ENCODE measurements at regions not wholly inside any gene's neighbourhood (a gene's known extent, or its start where the extent isn't known, plus 50 kb on each side); places are given as distances from the start of the nearest gene placed in this dataset.
"Not testable (repeated sequence)": the region's sequence is repeated elsewhere in the genome, so short reads cannot be mapped to it uniquely, and the experiment has no call there.

DNA sequence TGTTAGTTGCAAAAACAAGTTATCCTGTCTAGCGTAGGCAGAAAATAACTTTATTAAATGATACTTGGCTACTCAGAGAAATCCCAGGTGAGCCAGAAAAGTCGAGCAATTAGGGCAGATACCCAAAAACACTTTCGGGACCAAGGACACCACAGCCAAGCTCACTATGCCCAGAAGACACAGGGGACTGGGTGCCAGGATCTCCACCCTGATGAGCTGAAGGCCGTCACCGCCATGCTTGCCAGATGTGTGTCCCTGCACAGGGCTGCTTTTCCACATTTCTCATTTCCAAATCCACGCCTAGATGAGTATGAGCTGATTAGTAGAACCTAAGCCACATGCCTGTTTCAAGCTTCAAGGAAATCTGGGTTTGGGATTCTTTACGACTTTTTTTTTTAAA, 214.0 kb upstream of the SMLR1 start:
- no peaks in the 10 kb centered on the region for H3K4me1 ChIP-seq (ENCODE audit: low read length)
- TF ChIP-seq, protein P1, sequence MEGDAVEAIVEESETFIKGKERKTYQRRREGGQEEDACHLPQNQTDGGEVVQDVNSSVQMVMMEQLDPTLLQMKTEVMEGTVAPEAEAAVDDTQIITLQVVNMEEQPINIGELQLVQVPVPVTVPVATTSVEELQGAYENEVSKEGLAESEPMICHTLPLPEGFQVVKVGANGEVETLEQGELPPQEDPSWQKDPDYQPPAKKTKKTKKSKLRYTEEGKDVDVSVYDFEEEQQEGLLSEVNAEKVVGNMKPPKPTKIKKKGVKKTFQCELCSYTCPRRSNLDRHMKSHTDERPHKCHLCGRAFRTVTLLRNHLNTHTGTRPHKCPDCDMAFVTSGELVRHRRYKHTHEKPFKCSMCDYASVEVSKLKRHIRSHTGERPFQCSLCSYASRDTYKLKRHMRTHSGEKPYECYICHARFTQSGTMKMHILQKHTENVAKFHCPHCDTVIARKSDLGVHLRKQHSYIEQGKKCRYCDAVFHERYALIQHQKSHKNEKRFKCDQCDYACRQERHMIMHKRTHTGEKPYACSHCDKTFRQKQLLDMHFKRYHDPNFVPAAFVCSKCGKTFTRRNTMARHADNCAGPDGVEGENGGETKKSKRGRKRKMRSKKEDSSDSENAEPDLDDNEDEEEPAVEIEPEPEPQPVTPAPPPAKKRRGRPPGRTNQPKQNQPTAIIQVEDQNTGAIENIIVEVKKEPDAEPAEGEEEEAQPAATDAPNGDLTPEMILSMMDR (IDR thresholded peaks at IDR 0.05; ENCODE audit: low read depth, low read length): no peak
- no peak for TF ChIP-seq EZH2phosphoT487 (IDR thresholded peaks at IDR 0.05; ENCODE audit: low read depth)
- H3K36me3 ChIP-seq (replicated peaks; ENCODE audit: low read depth, low read length): no peaks in the 10 kb centered on the region
- no peak overlapping the region for H3K4me3 ChIP-seq (ENCODE audit: low read length)
- no peak overlapping the region for H3K27ac ChIP-seq (ENCODE audit: low read length)
- no peak overlapping the region for H2AFZ ChIP-seq (ENCODE audit: low read depth, low read length)
- H3K9ac ChIP-seq (ENCODE audit: low read length): no peak overlapping the region
- H3K4me2 ChIP-seq (ENCODE audit: low read length): no peak overlapping the region
- H3K27me3 ChIP-seq (ENCODE audit: low read depth, low read length): no peaks in the 10 kb centered on the region
- H3K79me2 ChIP-seq (ENCODE audit: low read length): no peaks in the 10 kb centered on the region
- no peaks in the 10 kb centered on the region for H4K20me1 ChIP-seq (ENCODE audit: insufficient read depth, low read length)
- no peaks in the 10 kb centered on the region for H3K9me3 ChIP-seq (ENCODE audit: insufficient read depth, low read length)

DNA sequence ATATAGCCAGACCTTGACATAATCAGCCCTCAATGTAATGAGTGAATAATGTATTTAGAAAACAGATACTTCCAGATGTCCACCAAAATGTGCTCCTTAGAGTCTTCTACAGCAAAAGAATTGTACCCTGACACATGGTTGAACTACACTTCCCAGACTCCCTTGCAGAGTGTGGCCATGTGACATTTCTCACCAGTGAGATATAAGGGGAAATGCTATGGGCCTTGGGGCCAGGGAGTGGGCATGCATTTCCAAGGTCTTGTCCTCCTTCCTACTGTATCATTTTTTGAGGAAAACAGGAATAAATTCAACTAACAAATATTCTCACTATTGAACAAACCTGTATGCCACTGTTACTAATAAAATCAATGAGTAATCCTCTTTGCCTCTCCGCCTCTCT, 211.4 kb upstream of the SMLR1 start:
- no peaks in the 10 kb centered on the region for H3K9me3 ChIP-seq (ENCODE audit: insufficient read depth, low read length)
- H3K36me3 ChIP-seq (replicated peaks; ENCODE audit: low read depth, low read length): no peaks in the 10 kb centered on the region
- no peak overlapping the region for H3K27ac ChIP-seq (ENCODE audit: low read length)
- no peak overlapping the region for H3K4me3 ChIP-seq (ENCODE audit: low read length)
- H2AFZ ChIP-seq (ENCODE audit: low read depth, low read length): no peak overlapping the region
- no peaks in the 10 kb centered on the region for H3K79me2 ChIP-seq (ENCODE audit: low read length)
- TF ChIP-seq, protein P1 (IDR thresholded peaks at IDR 0.05; ENCODE audit: low read depth, low read length): no peak
- TF ChIP-seq EZH2phosphoT487 (IDR thresholded peaks at IDR 0.05; ENCODE audit: low read depth): no peak
- no peak overlapping the region for H3K4me2 ChIP-seq (ENCODE audit: low read length)
- no peaks in the 10 kb centered on the region for H3K27me3 ChIP-seq (ENCODE audit: low read depth, low read length)
- no peaks in the 10 kb centered on the region for H4K20me1 ChIP-seq (ENCODE audit: insufficient read depth, low read length)
- 0 out of 2 replicates have a peak, but pooled peaks cover 3% of the 10 kb centered on the region for H3K4me1 ChIP-seq (ENCODE audit: low read length)
- H3K9ac ChIP-seq (ENCODE audit: low read length): no peak overlapping the region

DNA sequence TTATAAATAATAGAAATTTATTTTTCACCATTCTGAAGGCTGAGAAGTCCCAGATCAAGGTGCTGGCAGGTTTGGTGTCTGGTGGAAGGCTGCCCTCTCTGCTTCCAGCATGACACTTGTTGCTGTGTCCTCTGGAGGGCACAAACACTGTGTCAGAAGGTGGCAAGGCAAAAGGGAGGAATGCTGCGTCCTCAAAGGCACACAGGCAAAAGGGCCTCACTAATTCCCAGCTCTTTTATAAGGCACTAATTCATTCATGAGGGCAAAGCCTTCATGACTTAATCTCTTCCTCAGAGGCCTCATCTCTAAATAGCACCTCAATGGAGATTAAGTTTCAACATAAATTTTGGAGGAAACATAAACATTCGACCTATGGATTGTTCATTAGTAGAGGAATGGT, 209.5 kb upstream of the SMLR1 start:
- Histone ChIP-seq H3K36me3 (replicated peaks; ENCODE audit: low read depth, low read length) (no peaks in the 10 kb centered on the region), H3K79me2 (ENCODE audit: low read length) (no peaks in the 10 kb centered on the region), H2AFZ (ENCODE audit: low read depth, low read length) (no peak overlapping the region), H4K20me1 (ENCODE audit: insufficient read depth, low read length) (no peaks in the 10 kb centered on the region), H3K9ac (ENCODE audit: low read length) (no peak overlapping the region), H3K4me1 (ENCODE audit: low read length) (0 out of 2 replicates have a peak, but pooled peaks cover 3% of the 10 kb centered on the region), H3K4me3 (ENCODE audit: low read length) (no peak overlapping the region), H3K9me3 (ENCODE audit: insufficient read depth, low read length) (no peaks in the 10 kb centered on the region), H3K4me2 (ENCODE audit: low read length) (no peak overlapping the region), H3K27me3 (ENCODE audit: low read depth, low read length) (no peaks in the 10 kb centered on the region), H3K27ac (ENCODE audit: low read length) (no peak overlapping the region)
- TF ChIP-seq, protein P1 (IDR thresholded peaks at IDR 0.05; ENCODE audit: low read depth, low read length): no peak
- no peak for TF ChIP-seq EZH2phosphoT487 (IDR thresholded peaks at IDR 0.05; ENCODE audit: low read depth)

DNA sequence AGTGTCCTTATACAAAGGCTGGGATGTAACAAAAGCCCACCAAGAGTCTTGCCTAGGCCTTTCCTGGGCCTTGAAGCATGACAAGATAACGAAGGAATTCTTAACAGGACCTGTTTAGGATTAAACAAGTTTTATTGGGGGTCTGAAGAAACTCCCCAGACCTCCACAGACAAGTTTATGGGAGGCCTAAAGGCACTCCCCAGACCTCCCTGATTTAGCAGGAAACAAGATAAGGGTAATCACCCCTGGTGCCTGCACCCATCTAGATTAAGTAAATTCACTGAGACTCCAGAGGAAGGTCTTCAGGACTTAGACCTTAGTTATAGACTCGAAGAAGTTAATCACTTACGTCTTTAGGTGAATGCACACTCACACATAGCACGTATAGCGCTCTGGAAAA, 208.4 kb upstream of the SMLR1 start:
- H3K79me2 ChIP-seq (ENCODE audit: low read length); H3K4me1 ChIP-seq (ENCODE audit: low read length); H3K4me3 ChIP-seq (ENCODE audit: low read length); H3K27ac ChIP-seq (ENCODE audit: low read length); H3K9ac ChIP-seq (ENCODE audit: low read length); H3K4me2 ChIP-seq (ENCODE audit: low read length); H3K27me3 ChIP-seq (ENCODE audit: low read depth, low read length); H3K36me3 ChIP-seq (replicated peaks; ENCODE audit: low read depth, low read length); H3K9me3 ChIP-seq (ENCODE audit: insufficient read depth, low read length); H2AFZ ChIP-seq (ENCODE audit: low read depth, low read length); H4K20me1 ChIP-seq (ENCODE audit: insufficient read depth, low read length): not testable (repeated sequence)

DNA sequence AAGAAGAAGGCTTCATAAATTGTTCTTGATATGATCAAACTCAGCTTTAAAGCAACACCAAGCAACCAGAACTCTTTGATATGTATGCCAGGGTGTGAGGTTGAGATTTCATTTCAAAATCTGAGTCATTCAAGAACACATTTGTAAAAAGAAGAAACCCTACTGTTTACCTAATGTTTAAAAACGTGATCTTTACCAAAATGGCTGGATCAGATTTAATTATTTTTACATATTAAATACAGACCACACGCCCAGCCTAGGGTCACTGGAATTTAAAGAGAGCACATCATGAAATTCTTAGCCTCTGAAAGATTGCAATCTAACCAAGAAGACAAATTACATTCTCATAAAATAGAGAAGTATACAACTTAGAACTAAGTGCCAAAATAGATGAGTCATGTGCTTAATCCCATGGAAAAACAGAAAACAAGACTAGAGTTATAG, 206.8 kb upstream of the SMLR1 start:
- Histone ChIP-seq H3K27ac (ENCODE audit: low read length) (no peak overlapping the region), H2AFZ (ENCODE audit: low read depth, low read length) (no peak overlapping the region), H3K4me2 (ENCODE audit: low read length) (no peak overlapping the region), H4K20me1 (ENCODE audit: insufficient read depth, low read length) (no peaks in the 10 kb centered on the region), H3K36me3 (replicated peaks; ENCODE audit: low read depth, low read length) (no peaks in the 10 kb centered on the region), H3K9me3 (ENCODE audit: insufficient read depth, low read length) (no peaks in the 10 kb centered on the region), H3K79me2 (ENCODE audit: low read length) (no peaks in the 10 kb centered on the region), H3K27me3 (ENCODE audit: low read depth, low read length) (no peaks in the 10 kb centered on the region), H3K9ac (ENCODE audit: low read length) (no peak overlapping the region), H3K4me1 (ENCODE audit: low read length) (peaks cover 11% of the 10 kb centered on the region; the same call in 1 of the 2 replicates), H3K4me3 (ENCODE audit: low read length) (no peak overlapping the region)
- TF ChIP-seq, protein P1 (IDR thresholded peaks at IDR 0.05; ENCODE audit: low read depth, low read length): no peak
- no peak for TF ChIP-seq EZH2phosphoT487 (IDR thresholded peaks at IDR 0.05; ENCODE audit: low read depth)

All from OCI-LY3 (cell line).